ENCODE measurements at regions not wholly inside any gene's neighbourhood (a gene's known extent, or its start where the extent isn't known, plus 50 kb on each side); places are given as distances from the start of the nearest gene placed in this dataset.
A peak's percentile ranks its signal among the peaks of the same experiment; 100 is the strongest.

- DNase-seq (ENCODE audit: low spot score): peak; percentile 29
Observed at GRCh38 chr17:71975331-71975801, 145.5 kb upstream of the SOX9 start.

DNA sequence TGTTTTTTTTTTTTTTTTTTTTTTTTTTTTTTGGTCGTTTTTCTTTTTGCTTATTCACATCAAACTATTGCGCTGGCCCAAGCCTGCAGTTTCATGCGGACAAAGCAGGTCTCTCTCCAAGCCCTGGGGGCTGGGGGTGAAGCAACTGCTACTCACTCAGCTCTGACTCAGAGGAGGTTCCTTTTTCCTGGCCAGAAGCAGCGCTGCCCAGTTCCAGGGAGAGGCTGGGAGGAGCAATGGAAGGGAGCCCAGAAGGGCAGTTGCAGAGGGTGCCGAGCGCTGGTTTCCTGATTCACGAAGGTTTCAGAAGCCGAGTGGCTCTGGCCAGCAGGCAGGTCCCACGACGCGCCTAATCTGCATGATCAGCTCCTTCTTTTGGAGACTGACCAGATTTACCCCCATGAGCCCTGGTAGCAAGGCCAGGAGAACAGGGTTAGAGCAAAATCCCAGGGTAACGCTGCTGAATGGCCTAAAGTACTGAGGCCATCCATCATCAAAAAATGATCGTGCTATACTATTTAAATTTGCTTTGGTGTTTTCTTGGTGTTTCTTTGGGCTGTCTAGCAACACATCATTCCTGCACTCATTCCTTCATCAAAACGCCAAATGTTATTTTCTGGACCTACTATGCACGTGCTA, 144.7 kb upstream of the SOX9 start:
- DNase-seq (ENCODE audit: low spot score): peak; percentile 86

DNA sequence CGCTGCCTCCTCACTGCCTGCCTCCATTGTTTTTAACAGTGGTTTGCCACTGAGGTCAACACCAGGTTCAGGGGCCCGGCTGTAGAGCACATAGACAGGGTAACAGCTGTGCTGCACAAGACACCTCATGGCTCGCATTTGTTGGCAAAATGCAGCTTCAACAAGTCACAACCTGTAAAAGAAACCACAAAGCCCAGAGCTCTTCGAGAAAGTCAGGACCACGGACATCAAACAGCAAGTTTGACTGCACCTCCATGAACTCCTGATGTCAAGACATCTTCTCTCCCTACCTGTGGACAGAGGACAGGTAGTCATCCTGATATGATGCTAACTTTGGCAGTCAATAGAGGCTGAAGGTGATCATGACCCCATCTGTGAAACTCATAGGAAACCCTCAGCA, 142.4 kb upstream of the SOX9 start:
- no peak for DNase-seq (ENCODE audit: low spot score)

DNA sequence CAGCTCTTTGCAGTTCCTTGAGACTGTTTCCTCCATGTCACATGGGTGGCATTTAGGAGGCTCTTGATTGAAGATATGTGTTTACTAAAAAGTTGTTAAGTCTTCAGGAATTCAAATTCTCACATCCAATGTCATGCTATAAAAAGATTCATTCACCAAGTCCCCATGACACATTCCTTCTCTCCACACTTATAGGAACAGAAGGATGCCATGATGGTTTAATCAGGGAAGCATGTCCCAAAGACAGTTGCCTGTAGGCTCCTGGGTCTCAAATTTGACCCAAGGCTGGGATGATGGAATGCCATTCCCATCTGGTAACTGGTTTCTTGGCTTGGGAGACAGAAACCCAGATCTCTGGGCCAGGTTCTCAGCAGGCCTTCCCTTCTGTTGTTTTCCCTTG, 140.6 kb upstream of the SOX9 start:
- no peak for DNase-seq (ENCODE audit: low spot score)

DNA sequence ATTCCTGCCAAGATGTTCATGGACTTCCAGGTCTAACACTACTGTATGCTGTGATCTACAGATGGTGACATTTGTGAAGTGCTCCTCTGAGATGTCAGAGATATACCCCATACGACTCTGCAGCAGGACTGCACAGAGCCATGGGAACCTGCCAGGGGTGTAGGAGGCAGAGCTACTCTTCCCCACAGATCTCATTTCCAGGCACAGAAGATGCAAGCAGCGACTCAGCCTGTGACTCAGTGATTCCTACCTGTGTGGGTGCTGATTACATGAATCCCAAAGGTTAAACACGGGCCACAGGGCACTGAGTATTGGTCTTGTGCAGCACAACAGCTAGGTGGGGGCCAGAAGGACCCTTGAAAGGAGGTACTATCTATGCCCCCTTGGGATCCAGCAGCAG, 137.0 kb upstream of the SOX9 start:
- DNase-seq (ENCODE audit: low spot score): no peak

DNA sequence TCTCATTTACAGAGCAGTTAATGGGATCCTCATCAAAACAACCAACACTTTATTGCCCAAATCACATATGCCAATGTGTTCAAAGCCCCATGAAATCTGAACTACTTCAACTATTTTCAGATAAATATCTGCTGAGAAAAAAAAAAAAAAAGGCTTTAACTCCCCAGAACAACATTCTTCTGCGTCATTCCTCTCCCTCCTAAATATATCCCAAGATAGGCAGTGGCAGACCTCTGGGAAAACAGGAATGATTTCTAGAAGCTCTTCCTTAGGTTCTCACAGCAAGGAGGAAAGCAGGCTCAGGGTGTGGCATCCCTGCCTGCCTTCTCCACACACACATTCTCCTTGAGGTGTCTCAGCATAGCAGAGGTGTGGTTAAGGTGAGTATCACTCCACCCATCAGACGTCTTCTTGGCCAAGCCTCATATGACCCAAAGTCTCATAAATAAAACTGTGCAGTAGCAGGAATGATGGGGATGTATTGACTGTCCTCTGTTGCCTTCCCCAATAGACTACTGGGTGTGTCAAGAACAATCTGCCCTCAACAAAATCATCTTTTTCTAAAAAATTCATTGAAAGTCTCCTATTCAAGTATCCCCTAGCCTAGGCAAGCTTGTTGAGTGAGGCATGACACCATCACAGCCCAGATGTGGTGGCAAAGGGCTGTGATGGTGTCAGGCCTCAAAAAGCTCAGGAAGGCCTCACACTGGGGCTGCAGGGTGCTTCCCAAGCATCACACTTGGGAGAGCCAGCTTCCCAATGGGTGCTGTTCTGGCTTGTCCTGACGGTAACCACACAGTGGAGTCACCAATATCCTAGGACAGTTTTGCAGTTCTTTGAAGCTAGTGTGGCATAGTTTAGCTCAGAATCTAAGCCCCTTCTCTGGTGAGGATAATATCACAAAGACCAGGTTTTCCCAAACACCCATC, 135.4 kb upstream of the SOX9 start:
- DNase-seq (ENCODE audit: low spot score): no peak

- DNase-seq (ENCODE audit: low spot score): no peak
Observed at GRCh38 chr17:71986886-71987285, 133.9 kb upstream of the SOX9 start.

DNA sequence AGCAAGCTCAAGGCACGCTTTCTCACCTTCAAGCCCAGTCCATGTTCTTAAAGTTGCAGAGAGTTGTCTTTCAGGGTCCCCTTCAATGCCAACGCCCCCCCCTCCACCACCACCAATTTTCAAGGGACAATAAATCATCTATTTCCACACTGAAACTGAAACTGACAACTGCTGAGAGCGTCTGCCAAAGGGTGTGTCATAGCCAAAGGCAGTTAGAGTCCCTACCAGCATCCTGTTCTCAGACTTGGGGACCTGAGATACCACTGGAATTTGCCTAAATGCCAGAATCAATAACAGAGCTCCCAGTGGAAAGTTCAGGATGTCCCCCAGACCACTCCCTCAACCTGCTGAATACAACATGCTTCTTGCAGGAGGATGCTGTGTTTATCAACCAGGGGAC, 133.2 kb upstream of the SOX9 start:
- DNase-seq (ENCODE audit: low spot score): no peak

- DNase-seq (ENCODE audit: low spot score): no peak
Observed at GRCh38 chr17:71989117-71989516, 131.7 kb upstream of the SOX9 start.

DNA sequence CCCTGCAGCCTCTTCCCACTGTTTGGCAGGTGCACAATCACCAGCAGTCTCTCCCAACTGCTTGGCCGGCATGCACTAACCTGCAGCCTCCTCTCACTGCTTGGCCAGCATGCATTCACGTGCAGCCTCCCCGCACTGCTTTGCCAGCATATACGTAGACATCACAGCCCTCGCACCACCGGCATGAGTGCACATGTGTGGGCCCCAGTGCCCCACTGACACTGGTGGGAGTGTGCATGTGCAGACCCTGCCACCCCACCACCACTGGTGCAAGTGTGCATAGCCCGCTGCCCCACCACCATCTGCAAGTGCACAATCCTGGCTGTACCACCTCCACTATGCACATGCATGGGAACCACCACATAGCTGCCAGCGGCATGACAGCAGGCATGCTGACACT, 127.5 kb upstream of the SOX9 start:
- DNase-seq (ENCODE audit: low spot score): no peak

- no peak for DNase-seq (ENCODE audit: low spot score)
Observed at GRCh38 chr17:71995590-71995989, 125.2 kb upstream of the SOX9 start.

DNA sequence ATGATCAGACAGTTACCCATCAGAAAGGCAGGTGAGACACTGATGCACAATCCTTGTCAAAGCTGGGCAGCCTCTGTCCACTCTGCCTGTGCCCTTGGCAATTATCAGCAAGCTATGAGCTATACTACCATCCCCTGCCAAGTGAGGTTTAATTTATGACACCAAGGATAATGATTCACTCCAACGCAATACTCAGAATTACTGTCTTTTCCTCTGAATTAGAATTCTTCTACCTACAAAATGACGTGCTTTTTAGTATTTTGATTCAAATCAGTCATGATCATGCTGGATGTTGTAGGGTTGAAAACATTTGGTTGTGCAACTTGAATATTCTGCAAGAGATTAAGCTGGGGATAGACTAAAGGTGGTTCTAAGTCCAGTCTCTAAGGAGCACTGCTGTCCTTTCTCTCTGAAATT, 116.8 kb upstream of the SOX9 start:
- DNase-seq (ENCODE audit: low spot score): no peak

DNA sequence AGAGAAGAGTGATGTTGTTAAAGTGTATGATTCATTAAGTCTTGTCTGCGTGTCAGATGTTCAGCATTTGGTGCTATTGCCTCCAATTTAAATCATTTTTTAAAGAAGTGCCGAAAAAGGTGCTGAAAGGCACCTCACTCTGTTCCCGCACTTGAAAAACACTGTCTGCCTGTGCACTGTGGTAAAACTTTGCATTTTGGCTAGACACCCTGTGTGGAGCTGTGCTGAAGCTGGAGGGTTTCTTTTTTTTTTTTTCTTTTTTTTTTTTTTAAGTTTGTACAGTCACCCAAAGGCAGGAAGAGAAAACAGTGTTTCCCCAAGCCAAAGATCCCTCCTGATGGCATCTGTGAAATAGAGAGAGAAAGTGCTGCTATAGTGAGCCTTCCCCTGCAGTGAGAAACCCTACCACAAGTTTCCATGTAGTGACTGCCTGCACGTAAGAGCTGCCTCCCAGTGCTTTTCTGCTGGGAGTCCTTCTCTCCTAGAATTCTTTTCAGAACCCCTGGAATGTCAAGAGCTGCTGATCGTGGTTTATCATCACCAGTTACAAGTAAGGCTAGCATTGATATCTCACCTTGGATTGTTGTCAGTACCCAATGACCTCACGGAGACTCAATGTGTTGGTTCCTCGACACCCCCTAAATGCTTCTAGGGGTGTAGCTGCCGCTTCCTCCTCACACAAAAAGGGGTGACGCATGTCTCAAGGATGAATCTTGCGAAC, 116.0 kb upstream of the SOX9 start:
- DNase-seq (ENCODE audit: low spot score): no peak

GRCh38 chr17:72005332-72006163, 115.3 kb upstream of the SOX9 start:
- no peak for DNase-seq (ENCODE audit: low spot score)

DNA sequence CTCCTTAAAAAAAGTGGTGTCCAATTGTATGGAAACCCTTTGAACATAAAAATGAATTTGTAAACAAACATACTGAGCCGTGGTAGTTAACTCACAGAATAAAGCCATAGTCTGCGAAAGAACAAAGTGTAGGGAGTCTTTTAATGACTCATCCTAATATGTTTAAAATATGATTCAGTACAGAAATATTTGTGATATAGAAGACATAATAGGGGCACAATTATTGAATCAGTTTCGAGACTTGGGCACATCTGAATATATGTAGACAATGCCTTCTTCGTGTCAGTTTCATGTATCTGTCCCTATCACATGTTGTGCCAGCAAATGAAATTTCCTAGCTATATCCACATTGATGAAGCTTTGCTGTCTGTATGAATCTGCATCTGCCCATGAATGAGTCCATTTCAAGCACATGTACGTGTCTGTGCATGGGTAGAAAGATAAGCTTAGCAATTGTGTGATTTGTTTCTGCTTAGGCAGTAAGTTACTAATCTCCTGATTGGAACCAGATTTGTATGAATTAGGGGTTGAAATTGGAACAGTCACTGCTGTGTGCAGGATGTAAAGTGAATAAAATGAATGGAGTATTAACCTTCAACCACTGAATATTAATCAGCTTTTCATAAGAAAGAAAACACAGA, 112.5 kb upstream of the SOX9 start:
- no peak for DNase-seq (ENCODE audit: low spot score)

- DNase-seq (ENCODE audit: low spot score): no peak
Observed at GRCh38 chr17:72011561-72011960, 109.3 kb upstream of the SOX9 start.

- DNase-seq (ENCODE audit: low spot score): no peak
Observed at GRCh38 chr17:72021417-72022041, 99.3 kb upstream of the SOX9 start.

- peak; percentile 3 for DNase-seq (ENCODE audit: low spot score)
Observed at GRCh38 chr17:72022328-72023275, 98.2 kb upstream of the SOX9 start.

DNA sequence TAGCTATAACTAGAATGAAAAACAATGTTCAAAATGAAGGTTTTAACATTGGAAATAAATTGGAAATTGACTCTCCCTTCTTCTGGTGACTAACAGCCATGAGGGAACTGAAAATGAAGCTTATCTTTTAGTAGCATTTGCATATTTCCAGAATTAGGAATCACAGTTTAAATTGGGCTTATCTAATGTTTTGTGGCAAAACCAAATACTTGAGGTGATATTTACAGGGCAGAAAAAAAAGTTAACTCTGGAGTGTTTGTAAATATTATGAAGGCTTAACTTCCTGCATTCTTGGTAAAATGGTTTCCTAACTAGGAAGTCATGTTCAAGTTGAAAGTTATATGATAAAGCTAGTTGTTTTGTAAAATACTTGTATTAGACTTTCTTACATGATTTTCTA, 96.4 kb upstream of the SOX9 start:
- no peak for DNase-seq (ENCODE audit: low spot score)

DNA sequence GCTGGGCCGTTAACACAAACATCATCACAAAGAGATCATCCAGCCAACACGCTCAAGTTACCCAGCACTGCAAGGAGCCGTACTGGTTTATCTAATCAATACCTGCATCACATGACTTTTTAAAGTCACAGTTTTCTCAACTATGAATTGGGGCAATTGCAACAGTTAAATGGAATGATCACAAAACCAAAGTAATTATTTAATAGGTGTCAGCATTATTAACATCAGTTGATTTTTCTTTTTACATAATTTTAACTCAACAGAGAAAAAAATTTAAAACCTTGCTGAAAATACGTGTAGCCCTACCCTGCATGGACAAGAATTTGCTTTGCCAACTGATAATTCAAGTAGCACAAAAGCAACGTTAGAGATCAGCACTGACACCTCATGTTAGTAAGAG, 95.7 kb upstream of the SOX9 start:
- DNase-seq (ENCODE audit: low spot score): no peak
